22Rv1 (cell line): ENCODE measurements at regions not wholly inside any gene's neighbourhood (a gene's known extent, or its start where the extent isn't known, plus 50 kb on each side); places are given as distances from the start of the nearest gene placed in this dataset.

Source experiments
- H3K27ac ChIP-seq: fragments of 450-650 bp; 2 replicates; pipeline ENCODE4 v1.5.1; 2017
- CTCF ChIP-seq: fragments of 450-650 bp; IDR thresholded peaks from 2 replicates; pipeline ENCODE4 v1.5.1; 2017; ENCODE audit warnings: mild to moderate bottlenecking
- ZFX ChIP-seq: fragments of 450-650 bp; IDR thresholded peaks from 2 replicates; pipeline ENCODE4 v1.6.1; 2017; ENCODE audit warnings: antibody characterized with exemption, borderline replicate concordance

- no peak overlapping the region for H3K27ac ChIP-seq
- TF ChIP-seq ZFX (no peak), CTCF (no peak)
Observed at GRCh38 chr21:27715131-27715530, 748.2 kb upstream of the ADAMTS5 start.

DNA sequence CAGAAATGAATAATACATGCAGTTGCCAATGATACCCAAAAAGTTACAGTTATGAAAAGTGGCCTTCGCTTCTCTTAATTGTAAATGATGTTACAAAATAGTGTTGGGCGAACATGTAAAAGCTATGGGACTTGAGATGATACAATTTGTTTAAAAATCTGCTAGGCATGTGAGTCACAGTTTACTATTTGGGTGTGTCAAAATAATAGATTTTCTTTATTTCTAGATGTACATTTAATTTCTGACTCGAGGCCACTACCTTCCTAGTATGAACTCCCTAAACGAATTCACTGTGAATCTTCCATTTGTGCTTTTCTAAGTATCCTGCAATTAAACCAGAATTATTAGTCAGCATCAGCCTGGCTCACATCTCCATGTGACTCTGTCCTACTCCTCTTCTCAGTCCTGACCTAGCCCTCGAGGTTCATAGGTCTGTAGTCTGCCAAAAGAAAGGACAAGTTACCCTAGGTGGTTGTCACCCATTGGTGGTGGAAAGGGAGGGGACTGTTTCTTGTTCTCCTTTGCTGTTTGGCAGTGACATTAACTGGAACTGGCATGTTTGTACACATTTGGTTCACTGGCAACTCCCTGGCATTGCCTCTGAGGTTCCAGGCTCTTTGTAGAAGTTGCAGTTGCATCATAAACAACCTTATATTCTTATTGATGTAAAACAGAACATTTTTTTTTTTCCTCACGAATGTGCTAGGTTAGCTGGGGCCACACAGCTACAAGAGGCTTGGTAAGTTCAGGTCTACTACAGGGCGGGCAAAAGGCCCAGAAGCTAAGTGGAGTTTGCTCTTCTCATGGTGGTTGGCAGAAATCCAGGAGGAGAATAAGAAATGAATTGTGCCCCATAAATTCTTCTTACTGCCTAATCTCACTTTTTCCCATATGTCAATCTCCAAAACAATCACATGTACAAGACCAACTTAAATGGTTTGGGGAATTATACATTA, 746.5 kb upstream of the ADAMTS5 start:
- H3K27ac ChIP-seq: no peak overlapping the region
- TF ChIP-seq ZFX: no peak
- TF ChIP-seq CTCF: no peak

DNA sequence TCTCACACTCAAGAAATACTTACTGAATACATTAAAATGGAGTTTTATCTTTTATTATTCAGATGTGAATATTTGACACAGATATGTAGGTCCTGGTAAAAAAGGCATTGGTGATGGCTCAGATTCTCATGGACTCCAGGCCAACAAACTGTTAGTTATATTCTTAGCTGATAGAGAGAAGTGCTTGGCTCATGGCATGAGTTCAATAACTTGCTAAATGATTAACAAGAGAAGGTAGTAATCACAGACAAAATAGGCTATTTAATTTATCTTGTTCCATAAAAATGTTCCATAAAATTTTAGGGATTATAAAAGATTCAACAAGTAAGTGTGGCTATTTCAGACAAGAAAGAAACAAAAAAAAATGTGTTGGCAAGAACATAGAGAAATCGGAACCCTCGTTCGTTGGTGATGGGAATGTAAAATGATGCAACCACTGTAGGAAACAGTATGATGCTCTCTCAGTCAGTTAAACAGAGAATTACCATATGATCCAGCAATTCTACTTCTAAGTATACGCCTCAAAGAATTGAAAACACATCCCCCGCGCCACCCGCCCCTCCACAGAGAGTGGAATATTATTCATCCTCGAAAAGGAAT, 737.8 kb upstream of the ADAMTS5 start:
- no peak overlapping the region for H3K27ac ChIP-seq
- TF ChIP-seq ZFX: no peak
- TF ChIP-seq CTCF: no peak

DNA sequence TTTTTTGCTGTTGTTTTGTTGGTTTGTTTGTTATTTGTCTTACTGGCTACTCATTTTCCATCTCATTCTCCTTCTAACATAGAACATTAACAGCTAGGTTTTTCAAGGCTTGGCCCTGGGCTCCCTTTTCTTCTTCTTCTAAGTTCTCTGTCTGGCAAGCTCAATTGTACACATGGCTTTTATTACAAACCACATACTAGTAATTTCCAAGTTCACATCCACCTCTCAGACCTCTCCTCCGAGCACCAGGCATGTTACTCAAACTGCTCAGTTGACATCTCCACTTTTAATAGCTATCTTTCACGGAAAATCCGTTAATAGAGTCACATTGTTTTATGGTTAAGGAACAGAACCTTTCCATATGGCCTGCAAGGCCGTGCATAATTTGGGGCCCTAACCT, 736.9 kb upstream of the ADAMTS5 start:
- TF ChIP-seq CTCF (no peak), ZFX (no peak)
- no peak overlapping the region for H3K27ac ChIP-seq

GRCh38 chr21:27700974-27701614, 734.2 kb upstream of the ADAMTS5 start:
- TF ChIP-seq CTCF (peak; percentile 84), ZFX (no peak)
- H3K27ac ChIP-seq: no peak overlapping the region

DNA sequence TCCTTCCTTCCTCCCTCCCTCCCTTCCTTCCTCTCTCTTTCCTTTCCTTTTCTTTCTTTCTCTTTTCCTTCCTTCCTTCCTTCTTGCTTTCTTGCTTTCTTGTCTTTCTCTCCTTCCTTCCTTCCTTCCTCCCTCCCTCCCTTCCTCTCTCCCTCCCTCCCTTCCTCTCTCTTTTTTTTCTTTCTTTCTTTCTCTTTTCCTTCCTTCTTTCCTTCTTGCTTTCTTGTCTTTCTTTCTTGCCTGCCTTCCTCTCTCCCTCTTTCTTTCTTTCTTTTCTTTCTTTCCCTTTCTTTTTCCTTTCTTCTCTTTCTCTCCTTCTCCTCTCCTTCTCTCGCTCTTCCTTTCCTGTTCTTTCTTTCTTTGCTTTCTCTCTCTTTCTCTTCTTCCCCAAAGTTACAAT, 728.4 kb upstream of the ADAMTS5 start:
- H3K27ac ChIP-seq: no peak overlapping the region
- no peak for TF ChIP-seq ZFX
- TF ChIP-seq CTCF: no peak

DNA sequence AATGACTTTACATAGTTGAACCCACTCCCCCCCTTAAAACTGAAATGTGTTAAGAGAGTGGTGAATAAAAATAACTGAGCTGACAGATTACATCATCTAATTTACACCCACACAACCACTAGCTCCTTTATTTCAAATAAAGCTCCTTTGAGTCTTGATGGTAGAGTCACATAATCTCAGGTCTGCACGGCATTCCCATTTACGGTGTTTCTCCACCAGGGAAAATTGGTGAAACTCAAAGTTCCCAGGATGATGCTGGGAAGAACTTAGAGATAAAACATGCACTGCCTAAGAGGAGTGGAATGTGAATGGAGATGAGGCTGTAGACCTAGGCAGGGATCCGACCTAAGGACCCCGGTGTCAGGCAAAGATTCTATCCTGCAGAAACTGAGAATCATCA, 727.8 kb upstream of the ADAMTS5 start:
- no peak for TF ChIP-seq CTCF
- TF ChIP-seq ZFX: no peak

More for the DNA sequence above, 727.8 kb upstream of the ADAMTS5 start:
- H3K27ac ChIP-seq: no peak overlapping the region
